GM12892 (cell line): ENCODE measurements at regions not wholly inside any gene's neighbourhood (a gene's known extent, or its start where the extent isn't known, plus 50 kb on each side); places are given as distances from the start of the nearest gene placed in this dataset.

Experiments used
- POLR2A ChIP-seq: IDR thresholded peaks from 2 replicates; pipeline ENCODE4 v1.6.1; 2011; ENCODE audit warnings: low read depth, low read length, control low read depth
- TAF1 ChIP-seq: IDR thresholded peaks from 2 replicates; pipeline ENCODE4 v1.6.1; 2011; ENCODE audit warnings: low read depth, mild to moderate bottlenecking, control low read depth, low read length, borderline replicate concordance

DNA sequence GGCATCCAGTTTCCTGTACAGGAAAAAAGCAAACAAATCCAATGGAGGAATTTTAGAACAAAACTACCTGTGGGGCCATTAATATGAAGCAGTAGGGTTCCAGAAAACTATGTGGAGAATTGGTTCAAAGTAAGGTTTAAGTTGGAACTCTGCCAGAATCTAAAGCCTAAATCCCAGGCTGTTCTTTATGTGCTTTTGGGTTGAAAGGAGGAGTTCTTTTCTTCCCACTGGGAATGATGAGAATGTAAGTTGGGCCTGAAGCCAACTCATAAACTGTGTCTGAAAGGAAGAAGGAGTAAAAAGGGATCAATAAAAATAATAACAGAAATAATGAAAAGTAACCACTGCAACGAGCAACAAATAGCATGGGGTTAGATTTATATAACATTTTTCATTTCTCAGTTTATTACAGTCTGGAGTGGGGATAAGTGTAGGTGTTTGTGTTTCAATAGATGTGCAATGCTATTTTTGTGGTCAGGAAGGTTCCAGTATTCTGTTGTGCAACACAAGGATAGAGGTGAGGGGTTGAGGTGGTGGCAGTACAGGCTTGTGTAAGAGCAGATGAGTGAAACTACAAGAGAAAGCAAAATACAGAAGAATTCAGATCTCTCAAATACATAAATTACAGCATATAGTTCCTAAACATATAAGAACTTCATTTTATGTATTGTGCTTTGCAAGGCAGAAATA lies 373.6 kb downstream of the EMP1 start:
- no peak for TF ChIP-seq POLR2A
- no peak for TF ChIP-seq TAF1
